ENCODE measurements at regions not wholly inside any gene's neighbourhood (a gene's known extent, or its start where the extent isn't known, plus 50 kb on each side); places are given as distances from the start of the nearest gene placed in this dataset.

- H3K27ac Mint-ChIP-seq (ENCODE audit: unreplicated experiment): no peak overlapping the region
- no peaks in the 10 kb centered on the region for H3K27me3 Mint-ChIP-seq (ENCODE audit: low read depth, unreplicated experiment)
- DNase-seq (ENCODE audit: low read depth) (no peak), FAIRE-seq (no peak)
- no peaks in the 10 kb centered on the region for H3K27me3 ChIP-seq (ENCODE audit: insufficient read depth, low read length)
- no peaks in the 10 kb centered on the region for H3K36me3 Mint-ChIP-seq (ENCODE audit: low read depth, unreplicated experiment)
- no peaks in the 10 kb centered on the region for H3K79me2 ChIP-seq (ENCODE audit: insufficient read depth, low read length)
- no peaks in the 10 kb centered on the region for H3K9me3 ChIP-seq (ENCODE audit: insufficient read depth, low read depth, low read length)
- H2AFZ ChIP-seq (ENCODE audit: low read depth, low read length): no peak overlapping the region
- H4K20me1 ChIP-seq (ENCODE audit: insufficient read depth, low read length): no peaks in the 10 kb centered on the region
- H3K9me3 Mint-ChIP-seq (ENCODE audit: unreplicated experiment): no peaks in the 10 kb centered on the region
- no peak overlapping the region for H3K4me3 ChIP-seq (ENCODE audit: insufficient read depth, low read depth, low read length)
- H3K27ac ChIP-seq (ENCODE audit: low read depth, low read length): no peak overlapping the region
- TF ChIP-seq EZH2 (IDR thresholded peaks at IDR 0.05; ENCODE audit: insufficient read depth, low read length) (no peak), CTCF (IDR thresholded peaks at IDR 0.05; ENCODE audit: insufficient read depth, low read depth, low read length) (no peak)
- H3K4me1 Mint-ChIP-seq (ENCODE audit: low read depth, unreplicated experiment): no peaks in the 10 kb centered on the region
- no peaks in the 10 kb centered on the region for H3K4me1 ChIP-seq (ENCODE audit: insufficient read depth, low read length)
- H3K4me3 Mint-ChIP-seq (ENCODE audit: unreplicated experiment): no peak overlapping the region
- no peak overlapping the region for H3K4me2 ChIP-seq (ENCODE audit: low read length)
- H3K36me3 ChIP-seq (ENCODE audit: insufficient read depth, low read length): no peaks in the 10 kb centered on the region
- H3K9ac ChIP-seq (ENCODE audit: low read length): no peak overlapping the region
These were observed 1378.7 kb upstream of the PRR20A start for GRCh38 chr13:55761986-55762385.

- Histone ChIP-seq H3K9ac (ENCODE audit: low read length) (no peak overlapping the region), H3K9me3 (ENCODE audit: insufficient read depth, low read depth, low read length) (peaks cover 3% of the 10 kb centered on the region), H3K27me3 (ENCODE audit: insufficient read depth, low read length) (no peaks in the 10 kb centered on the region), H3K79me2 (ENCODE audit: insufficient read depth, low read length) (no peaks in the 10 kb centered on the region), H4K20me1 (ENCODE audit: insufficient read depth, low read length) (no peaks in the 10 kb centered on the region), H3K4me3 (ENCODE audit: insufficient read depth, low read depth, low read length) (no peak overlapping the region), H3K4me2 (ENCODE audit: low read length) (no peak overlapping the region), H3K36me3 (ENCODE audit: insufficient read depth, low read length) (no peaks in the 10 kb centered on the region), H3K4me1 (ENCODE audit: insufficient read depth, low read length) (no peaks in the 10 kb centered on the region), H2AFZ (ENCODE audit: low read depth, low read length) (no peak overlapping the region), H3K27ac (ENCODE audit: low read depth, low read length) (no peak overlapping the region)
- Mint-ChIP-seq H3K4me3 (ENCODE audit: unreplicated experiment) (no peak overlapping the region), H3K4me1 (ENCODE audit: low read depth, unreplicated experiment) (no peaks in the 10 kb centered on the region), H3K27ac (ENCODE audit: unreplicated experiment) (no peak overlapping the region), H3K9me3 (ENCODE audit: unreplicated experiment) (no peaks in the 10 kb centered on the region), H3K27me3 (ENCODE audit: low read depth, unreplicated experiment) (no peaks in the 10 kb centered on the region), H3K36me3 (ENCODE audit: low read depth, unreplicated experiment) (no peaks in the 10 kb centered on the region)
- DNase-seq (ENCODE audit: low read depth) (no peak), FAIRE-seq (no peak)
- TF ChIP-seq EZH2 (IDR thresholded peaks at IDR 0.05; ENCODE audit: insufficient read depth, low read length) (no peak), CTCF (IDR thresholded peaks at IDR 0.05; ENCODE audit: insufficient read depth, low read depth, low read length) (no peak)
These were observed 1363.1 kb upstream of the PRR20A start for GRCh38 chr13:55777612-55778011.

- H3K9ac ChIP-seq (ENCODE audit: low read length): no peak overlapping the region
- FAIRE-seq: no peak
- no peaks in the 10 kb centered on the region for H3K9me3 ChIP-seq (ENCODE audit: insufficient read depth, low read depth, low read length)
These were observed 1356.9 kb upstream of the PRR20A start for GRCh38 chr13:55783841-55784240.

More at GRCh38 chr13:55783841-55784240, 1356.9 kb upstream of the PRR20A start:
- no peak overlapping the region for H3K4me3 ChIP-seq (ENCODE audit: insufficient read depth, low read depth, low read length)
- no peaks in the 10 kb centered on the region for H4K20me1 ChIP-seq (ENCODE audit: insufficient read depth, low read length)
- H3K9me3 Mint-ChIP-seq (ENCODE audit: unreplicated experiment): no peaks in the 10 kb centered on the region
- H3K36me3 ChIP-seq (ENCODE audit: insufficient read depth, low read length): no peaks in the 10 kb centered on the region
- no peaks in the 10 kb centered on the region for H3K27me3 ChIP-seq (ENCODE audit: insufficient read depth, low read length)
- H2AFZ ChIP-seq (ENCODE audit: low read depth, low read length): no peak overlapping the region
- no peaks in the 10 kb centered on the region for H3K27me3 Mint-ChIP-seq (ENCODE audit: low read depth, unreplicated experiment)
- DNase-seq (ENCODE audit: low read depth): no peak
- no peaks in the 10 kb centered on the region for H3K4me1 Mint-ChIP-seq (ENCODE audit: low read depth, unreplicated experiment)
- no peaks in the 10 kb centered on the region for H3K36me3 Mint-ChIP-seq (ENCODE audit: low read depth, unreplicated experiment)
- no peak overlapping the region for H3K27ac Mint-ChIP-seq (ENCODE audit: unreplicated experiment)
- H3K4me2 ChIP-seq (ENCODE audit: low read length): no peak overlapping the region
- no peaks in the 10 kb centered on the region for H3K79me2 ChIP-seq (ENCODE audit: insufficient read depth, low read length)
- no peak overlapping the region for H3K27ac ChIP-seq (ENCODE audit: low read depth, low read length)
- H3K4me3 Mint-ChIP-seq (ENCODE audit: unreplicated experiment): no peak overlapping the region
- no peaks in the 10 kb centered on the region for H3K4me1 ChIP-seq (ENCODE audit: insufficient read depth, low read length)
- no peak for TF ChIP-seq CTCF (IDR thresholded peaks at IDR 0.05; ENCODE audit: insufficient read depth, low read depth, low read length)
- TF ChIP-seq EZH2 (IDR thresholded peaks at IDR 0.05; ENCODE audit: insufficient read depth, low read length): no peak

All from astrocyte (in vitro differentiated cells and primary cell).